Breast epithelium (tissue), 3 donors: ENCODE measurements at regions not wholly inside any gene's neighbourhood (a gene's known extent, or its start where the extent isn't known, plus 50 kb on each side); places are given as distances from the start of the nearest gene placed in this dataset.

ENCODE experiments used
- POLR2A ChIP-seq: fragments of 450-650 bp; IDR thresholded peaks from one replicate; pipeline ENCODE4 v1.6.1; 2016; ENCODE audit warnings: antibody characterized with exemption, mild to moderate bottlenecking, moderate library complexity
- POLR2AphosphoS5 ChIP-seq, 3 donors: sonication (generic); formaldehyde crosslinking; IDR thresholded peaks; one replicate each; pipeline ENCODE4 v1.6.1; 2017; ENCODE audit warnings: antibody characterized with exemption in 3 of 3
- TF ChIP-seq, protein P1 (sequence below), 3 donors: fragments of 450-650 bp; IDR thresholded peaks; one replicate each; pipeline ENCODE4 v1.5.1; 2016 to 2017; ENCODE audit warnings: antibody characterized with exemption in 3 of 3, mild to moderate bottlenecking in 3 of 3, moderate library complexity in 3 of 3

DNA sequence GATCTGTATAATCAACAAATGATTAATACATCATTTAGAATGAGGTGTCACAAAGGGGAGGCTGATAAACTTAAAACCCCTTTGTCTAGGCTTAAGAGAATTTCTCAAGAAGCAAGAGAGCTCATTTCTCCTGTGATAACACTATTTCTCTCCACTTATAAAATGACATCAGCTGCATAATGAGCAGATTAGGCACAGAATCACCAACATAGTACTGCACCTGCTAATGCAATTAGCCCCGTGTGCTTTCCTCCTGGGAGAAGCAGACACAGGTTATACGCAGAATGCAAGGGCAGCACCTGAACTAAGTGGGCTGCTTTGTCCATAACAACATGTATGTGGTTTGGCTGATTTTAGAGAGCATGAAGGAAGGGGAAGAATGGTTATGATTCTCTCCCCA is 515.3 kb upstream of the CFAP20DC start:
- TF ChIP-seq, protein P1, sequence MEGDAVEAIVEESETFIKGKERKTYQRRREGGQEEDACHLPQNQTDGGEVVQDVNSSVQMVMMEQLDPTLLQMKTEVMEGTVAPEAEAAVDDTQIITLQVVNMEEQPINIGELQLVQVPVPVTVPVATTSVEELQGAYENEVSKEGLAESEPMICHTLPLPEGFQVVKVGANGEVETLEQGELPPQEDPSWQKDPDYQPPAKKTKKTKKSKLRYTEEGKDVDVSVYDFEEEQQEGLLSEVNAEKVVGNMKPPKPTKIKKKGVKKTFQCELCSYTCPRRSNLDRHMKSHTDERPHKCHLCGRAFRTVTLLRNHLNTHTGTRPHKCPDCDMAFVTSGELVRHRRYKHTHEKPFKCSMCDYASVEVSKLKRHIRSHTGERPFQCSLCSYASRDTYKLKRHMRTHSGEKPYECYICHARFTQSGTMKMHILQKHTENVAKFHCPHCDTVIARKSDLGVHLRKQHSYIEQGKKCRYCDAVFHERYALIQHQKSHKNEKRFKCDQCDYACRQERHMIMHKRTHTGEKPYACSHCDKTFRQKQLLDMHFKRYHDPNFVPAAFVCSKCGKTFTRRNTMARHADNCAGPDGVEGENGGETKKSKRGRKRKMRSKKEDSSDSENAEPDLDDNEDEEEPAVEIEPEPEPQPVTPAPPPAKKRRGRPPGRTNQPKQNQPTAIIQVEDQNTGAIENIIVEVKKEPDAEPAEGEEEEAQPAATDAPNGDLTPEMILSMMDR (IDR thresholded peaks at IDR 0.05), result no peak
- TF ChIP-seq POLR2A (no peak), POLR2AphosphoS5 (IDR thresholded peaks at IDR 0.05) (no peak)
